ENCODE measurements at regions not wholly inside any gene's neighbourhood (a gene's known extent, or its start where the extent isn't known, plus 50 kb on each side); places are given as distances from the start of the nearest gene placed in this dataset.

DNA sequence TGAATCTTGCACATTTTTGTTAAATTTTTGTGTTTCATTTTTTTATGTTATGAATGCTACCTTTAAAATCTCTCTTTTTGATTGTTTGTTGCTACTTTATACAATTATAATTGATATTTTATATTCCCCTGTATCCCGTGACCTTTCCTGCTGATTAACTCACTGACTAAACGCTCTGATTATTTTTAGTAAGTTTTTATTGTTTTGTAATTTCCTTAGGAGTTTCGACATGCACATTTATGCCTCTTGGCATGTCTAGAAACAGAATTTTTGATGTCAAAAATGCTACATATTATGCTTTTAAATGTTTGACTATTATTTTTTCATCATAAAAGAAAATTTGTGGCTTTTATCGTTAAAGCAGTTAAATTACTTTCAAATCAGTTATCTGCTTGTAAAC, 1131.6 kb upstream of the TMEFF2 start:
- TF ChIP-seq, protein P1, sequence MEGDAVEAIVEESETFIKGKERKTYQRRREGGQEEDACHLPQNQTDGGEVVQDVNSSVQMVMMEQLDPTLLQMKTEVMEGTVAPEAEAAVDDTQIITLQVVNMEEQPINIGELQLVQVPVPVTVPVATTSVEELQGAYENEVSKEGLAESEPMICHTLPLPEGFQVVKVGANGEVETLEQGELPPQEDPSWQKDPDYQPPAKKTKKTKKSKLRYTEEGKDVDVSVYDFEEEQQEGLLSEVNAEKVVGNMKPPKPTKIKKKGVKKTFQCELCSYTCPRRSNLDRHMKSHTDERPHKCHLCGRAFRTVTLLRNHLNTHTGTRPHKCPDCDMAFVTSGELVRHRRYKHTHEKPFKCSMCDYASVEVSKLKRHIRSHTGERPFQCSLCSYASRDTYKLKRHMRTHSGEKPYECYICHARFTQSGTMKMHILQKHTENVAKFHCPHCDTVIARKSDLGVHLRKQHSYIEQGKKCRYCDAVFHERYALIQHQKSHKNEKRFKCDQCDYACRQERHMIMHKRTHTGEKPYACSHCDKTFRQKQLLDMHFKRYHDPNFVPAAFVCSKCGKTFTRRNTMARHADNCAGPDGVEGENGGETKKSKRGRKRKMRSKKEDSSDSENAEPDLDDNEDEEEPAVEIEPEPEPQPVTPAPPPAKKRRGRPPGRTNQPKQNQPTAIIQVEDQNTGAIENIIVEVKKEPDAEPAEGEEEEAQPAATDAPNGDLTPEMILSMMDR (IDR thresholded peaks at IDR 0.05 in 4 of 5, conservative IDR thresholded peaks at IDR 0.05 in 1 of 5): no peak
- TF ChIP-seq POLR2A (IDR thresholded peaks at IDR 0.05): no peak
